SJSA1 (cell line): ENCODE measurements at regions not wholly inside any gene's neighbourhood (a gene's known extent, or its start where the extent isn't known, plus 50 kb on each side); places are given as distances from the start of the nearest gene placed in this dataset.

Source experiments
- DNase-seq, 2 experiments: peaks; one replicate each; pipeline ENCODE4 v3.0.0-alpha.2; 2015 to 2020; ENCODE audit warnings: low spot score in 2 of 2, low read depth in 1 of 2
- H3K27ac ChIP-seq: fragments of 250-450 bp; sonication (Bioruptor Pico); 2 replicates; pipeline ENCODE4 v1.5.1; 2020; ENCODE audit warnings: mild to moderate bottlenecking, moderate library complexity
- H3K27me3 ChIP-seq: fragments of 250-450 bp; sonication (Bioruptor Pico); replicated peaks from 2 replicates; pipeline ENCODE4 v1.5.1; 2020; ENCODE audit warnings: mild to moderate bottlenecking, moderate library complexity
- H3K36me3 ChIP-seq: fragments of 250-450 bp; sonication (Bioruptor Pico); 2 replicates; pipeline ENCODE4 v1.5.1; 2020; ENCODE audit warnings: mild to moderate bottlenecking
- H3K4me1 ChIP-seq: fragments of 250-450 bp; sonication (Bioruptor Pico); replicated peaks from 2 replicates; pipeline ENCODE4 v1.6.1; 2021; ENCODE audit warnings: mild to moderate bottlenecking
- H3K4me3 ChIP-seq: fragments of 250-450 bp; sonication (Bioruptor Pico); 2 replicates; pipeline ENCODE4 v1.5.1; 2020; ENCODE audit warnings: mild to moderate bottlenecking
- H3K9me3 ChIP-seq: fragments of 250-450 bp; sonication (Bioruptor Pico); replicated peaks from 2 replicates; pipeline ENCODE4 v1.5.1; 2020; ENCODE audit warnings: mild to moderate bottlenecking

DNA sequence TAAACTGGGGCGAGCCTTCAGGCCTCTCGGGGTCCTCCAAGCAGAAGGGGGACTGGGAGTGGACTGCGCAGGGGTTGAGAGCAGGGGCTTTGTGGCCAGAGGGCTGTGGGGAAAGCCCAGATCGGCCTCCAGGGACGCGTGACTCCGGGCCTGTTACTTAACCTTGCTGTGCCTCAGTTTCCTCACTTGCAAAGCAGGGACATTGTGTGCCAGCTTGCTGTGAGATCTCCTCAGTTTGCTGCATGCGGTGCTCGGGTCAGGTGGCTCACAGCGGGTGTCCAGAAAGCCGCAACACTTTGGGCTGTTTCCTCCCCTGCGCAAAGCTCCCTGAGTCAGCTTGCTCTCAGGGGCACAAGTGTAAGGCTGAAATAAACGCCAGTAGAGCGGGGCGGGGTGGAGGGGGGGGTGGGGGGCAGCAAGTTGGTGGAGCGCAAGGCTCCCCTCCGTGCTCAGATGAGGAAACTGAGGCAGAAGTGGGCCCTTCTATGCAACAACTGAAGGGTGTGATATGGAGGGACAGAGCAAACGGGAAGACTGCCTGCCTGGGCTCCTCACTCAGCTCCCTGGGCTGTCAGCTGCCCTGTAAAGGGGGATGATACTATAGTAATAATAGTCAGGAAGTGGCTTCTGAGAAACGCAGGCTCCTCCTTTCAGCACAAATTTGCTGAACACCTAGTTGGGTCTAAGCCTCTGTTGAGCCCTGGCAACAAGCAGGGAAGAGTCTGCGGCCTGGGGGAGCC is 101.0 kb downstream of the HMX1 start:
- Histone ChIP-seq H3K4me3 (no peak overlapping the region), H3K9me3 (no peaks in the 10 kb centered on the region), H3K36me3 (no peaks in the 10 kb centered on the region), H3K27me3 (no peaks in the 10 kb centered on the region), H3K27ac (no peak overlapping the region), H3K4me1 (no peaks in the 10 kb centered on the region)
- DNase-seq, result no peak

DNA sequence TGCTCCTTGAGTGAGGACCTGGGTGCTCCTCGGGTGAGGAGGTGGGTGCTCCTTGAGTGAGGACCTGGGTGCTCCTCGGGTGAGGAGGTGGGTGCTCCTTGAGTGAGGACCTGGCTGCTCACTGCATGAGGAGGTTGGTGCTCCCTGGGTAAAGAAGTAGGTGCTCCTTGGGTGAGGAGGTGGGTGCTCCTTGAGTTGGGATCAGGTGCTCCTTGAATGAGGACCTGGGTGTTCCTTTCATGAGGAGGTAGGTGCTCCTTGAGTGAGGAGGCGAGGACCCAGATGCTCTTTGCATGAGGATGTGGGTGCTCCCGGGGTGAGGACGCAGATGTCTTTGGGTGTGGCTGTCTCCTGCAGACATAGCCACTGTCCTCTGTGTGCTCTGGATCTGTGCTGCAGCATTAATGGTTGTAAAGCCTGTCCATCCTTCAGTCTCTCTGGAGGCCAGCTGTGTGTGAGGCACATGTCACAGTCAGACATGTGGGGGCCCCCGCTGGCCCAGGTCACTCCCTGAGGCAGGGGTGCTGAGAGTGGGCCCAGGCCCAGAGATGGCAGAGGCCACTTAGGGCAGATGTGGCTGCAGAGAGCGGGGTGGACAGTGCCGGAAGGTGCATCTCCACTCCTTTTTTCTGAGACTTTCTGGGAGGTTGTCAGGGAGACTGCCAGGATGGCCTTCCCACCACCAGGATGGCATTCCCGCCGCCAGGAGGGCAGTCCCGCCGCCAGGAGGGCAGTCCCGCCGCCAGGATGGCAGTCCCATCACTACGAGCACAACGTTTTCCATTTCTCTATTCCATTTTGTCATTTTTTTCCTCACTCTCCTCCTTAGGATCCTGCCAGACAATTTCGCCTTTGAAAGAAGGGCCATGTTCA is 101.8 kb downstream of the HMX1 start:
- H3K27me3 ChIP-seq, result no peaks in the 10 kb centered on the region

DNA sequence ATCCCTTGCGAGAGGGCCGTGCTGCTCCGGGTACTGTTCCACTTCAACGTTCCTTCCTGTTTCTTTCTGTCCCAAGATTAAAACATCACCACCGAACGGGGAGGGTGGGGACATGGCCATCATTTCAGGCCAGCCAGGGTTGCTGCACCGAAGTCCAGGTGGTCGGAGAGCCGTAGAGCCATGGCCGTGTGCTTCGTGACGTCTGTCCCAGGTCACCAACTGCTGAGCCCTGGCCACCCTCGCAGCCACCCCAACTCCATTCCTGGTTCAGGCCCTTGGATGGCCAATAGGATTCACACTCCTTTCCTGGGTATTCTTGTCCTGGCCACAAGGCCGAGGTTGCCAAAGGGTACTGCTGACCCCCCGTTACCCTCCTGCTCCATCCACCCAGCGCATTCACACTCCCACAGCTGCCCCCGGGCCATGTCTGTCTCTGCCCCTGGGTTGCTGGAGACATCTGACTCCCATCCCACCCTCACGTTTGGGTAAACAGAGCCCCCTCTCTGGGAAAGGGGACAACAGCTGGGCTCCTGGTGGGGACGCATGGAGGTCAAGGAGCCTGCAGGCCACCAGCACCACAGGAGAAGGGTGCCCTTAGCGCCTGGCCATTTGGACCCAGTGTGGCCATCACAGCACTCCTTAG is 103.2 kb downstream of the HMX1 start:
- no peak for DNase-seq
- Histone ChIP-seq H3K36me3 (no peaks in the 10 kb centered on the region), H3K27me3 (no peaks in the 10 kb centered on the region), H3K9me3 (no peaks in the 10 kb centered on the region), H3K4me3 (no peak overlapping the region), H3K27ac (no peak overlapping the region), H3K4me1 (no peaks in the 10 kb centered on the region)

More for the DNA sequence above, 101.8 kb downstream of the HMX1 start:
- DNase-seq, result no peak
- H3K4me3 ChIP-seq, result no peak overlapping the region
- H3K27ac ChIP-seq, result no peak overlapping the region
- no peaks in the 10 kb centered on the region for H3K36me3 ChIP-seq
- H3K4me1 ChIP-seq, result no peaks in the 10 kb centered on the region
- no peaks in the 10 kb centered on the region for H3K9me3 ChIP-seq

DNA sequence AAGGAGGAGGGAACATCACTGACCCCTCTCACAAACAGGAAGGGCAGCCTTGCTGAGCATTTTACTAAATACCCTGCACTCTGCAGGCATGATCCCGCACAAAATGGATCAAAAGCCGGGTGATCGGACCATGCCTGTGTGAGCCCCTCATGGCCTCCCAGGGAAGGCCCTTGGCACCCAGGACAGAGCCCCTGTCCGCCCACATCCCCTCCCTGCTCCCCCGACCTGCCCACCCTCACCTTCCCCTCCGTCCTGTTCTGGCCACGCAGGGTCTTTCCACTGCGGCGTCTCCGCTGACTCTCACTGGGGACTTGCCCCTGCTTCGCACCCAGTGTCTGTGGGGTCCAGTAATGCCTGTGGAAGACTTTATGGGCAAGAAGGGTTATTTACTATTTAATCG is 105.0 kb downstream of the HMX1 start:
- no peaks in the 10 kb centered on the region for H3K9me3 ChIP-seq
- no peaks in the 10 kb centered on the region for H3K36me3 ChIP-seq
- DNase-seq, result no peak
- no peaks in the 10 kb centered on the region for H3K27me3 ChIP-seq
- H3K4me1 ChIP-seq, result no peaks in the 10 kb centered on the region
- no peak overlapping the region for H3K27ac ChIP-seq
- no peak overlapping the region for H3K4me3 ChIP-seq

DNA sequence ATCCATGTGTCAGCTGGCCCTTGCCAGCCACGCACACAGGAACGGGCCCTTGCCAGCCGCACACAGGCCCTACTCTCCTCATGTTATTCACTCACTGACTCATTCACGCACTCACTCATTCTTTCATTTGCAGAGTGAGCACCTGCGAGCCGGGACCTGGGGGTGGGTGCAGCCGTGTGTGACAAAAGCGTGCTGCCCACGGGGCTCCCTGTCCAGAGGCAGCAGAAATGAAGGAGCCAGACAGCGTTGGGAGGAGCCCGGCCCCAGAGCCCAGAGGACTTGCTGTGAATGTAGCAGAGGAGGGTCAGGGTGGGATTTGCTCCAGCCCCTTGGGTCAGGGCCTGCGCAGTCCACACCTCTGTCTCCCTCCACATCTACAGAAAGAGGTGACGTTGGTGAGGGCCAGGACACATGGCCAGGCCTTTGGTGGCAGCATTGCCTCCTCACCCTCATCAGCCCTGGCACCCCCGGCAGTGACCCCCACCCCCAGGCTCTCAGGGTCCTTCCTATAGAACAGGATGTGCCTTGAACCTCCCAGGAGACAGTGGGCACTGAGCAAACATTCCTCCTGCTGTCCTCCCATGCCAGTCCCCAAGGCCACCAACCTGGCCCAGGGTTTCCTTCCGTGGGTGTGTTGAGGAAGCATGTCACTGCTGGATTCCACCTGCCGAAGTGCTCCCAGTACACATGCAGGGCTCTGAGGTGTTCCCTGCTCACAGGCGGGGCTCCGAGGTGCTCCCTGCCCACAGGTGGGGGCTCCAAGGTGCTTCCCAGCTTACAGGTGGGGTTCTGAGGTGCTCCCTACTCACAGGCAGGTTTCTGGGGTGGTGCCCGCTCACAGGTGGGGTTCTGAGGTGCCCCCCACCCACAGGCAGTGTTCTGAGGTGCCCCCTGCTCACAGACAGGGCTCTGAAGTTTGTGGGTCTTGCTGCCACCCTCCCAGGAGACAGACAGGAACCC is 105.7 kb downstream of the HMX1 start:
- Histone ChIP-seq H3K36me3 (no peaks in the 10 kb centered on the region), H3K27ac (no peak overlapping the region), H3K4me3 (no peak overlapping the region), H3K9me3 (no peaks in the 10 kb centered on the region), H3K4me1 (no peaks in the 10 kb centered on the region), H3K27me3 (no peaks in the 10 kb centered on the region)
- DNase-seq, result no peak

DNA sequence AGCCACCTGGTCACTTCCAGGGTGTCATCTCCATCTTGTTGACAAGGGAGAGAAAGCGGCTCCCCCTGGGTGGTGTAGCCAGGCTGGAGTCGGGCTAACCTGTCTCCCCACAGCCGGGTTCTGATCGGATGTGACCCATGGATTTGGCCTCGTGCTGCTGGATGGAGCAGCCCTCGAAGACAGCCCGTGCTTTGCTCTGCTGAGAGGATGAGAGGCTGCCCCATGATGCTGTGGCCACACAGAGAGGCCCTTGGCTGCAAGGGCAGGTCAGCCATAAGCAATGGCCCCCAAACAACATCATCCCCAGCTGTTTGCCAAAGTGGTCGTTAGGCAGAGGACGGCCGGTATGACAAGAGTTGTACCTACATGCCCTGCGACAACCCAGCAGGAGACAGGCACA is 106.6 kb downstream of the HMX1 start:
- H3K9me3 ChIP-seq, result no peaks in the 10 kb centered on the region
- no peak for DNase-seq

DNA sequence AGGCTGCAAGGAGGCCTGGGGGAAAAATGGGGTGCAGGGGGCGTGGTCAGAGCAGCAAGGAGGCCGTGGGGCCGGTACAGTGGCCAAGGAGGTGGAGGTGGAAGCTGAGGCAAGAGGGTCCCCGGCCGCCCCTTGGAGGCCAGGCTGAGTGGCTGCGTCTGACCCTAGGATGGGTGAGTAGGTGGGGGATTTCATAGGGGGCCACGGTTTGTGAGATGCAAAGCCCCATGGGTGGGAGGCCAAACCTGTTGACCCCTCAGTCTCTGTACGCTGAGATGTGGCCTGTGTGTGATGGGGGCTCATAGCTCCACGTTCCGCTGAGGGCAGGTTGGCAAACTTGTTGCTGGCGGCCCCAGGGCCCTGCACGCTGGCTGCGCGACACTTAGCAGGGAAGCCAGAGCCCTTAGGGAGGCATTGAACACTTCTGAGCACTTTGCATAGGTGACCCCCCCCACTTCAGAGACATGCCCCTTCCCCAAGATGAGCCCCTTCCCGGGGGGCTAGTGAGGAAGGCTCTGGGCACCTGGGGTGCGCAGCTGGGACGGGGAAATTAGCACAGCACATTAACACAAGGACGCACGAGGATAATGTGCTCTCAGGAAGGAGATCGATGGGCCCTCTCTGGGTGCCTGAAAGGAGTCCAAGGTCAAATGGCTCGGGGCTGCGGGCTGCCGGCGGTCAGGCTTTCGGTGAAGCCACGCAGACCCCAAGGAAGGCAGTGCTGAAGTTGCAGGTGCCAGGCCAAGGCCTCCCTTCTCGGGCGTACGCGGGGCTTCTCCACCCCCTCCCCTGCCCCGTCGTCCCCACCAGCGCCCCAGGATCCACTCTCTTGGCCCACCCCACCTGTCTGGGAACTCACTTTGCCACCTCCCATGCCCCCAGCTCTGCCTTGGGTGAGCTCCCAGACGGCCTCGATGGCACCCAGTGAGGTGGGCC is 107.4 kb downstream of the HMX1 start:
- Histone ChIP-seq H3K36me3 (no peaks in the 10 kb centered on the region), H3K4me1 (no peaks in the 10 kb centered on the region), H3K27me3 (no peaks in the 10 kb centered on the region), H3K9me3 (no peaks in the 10 kb centered on the region), H3K27ac (no peak overlapping the region), H3K4me3 (no peak overlapping the region)
- no peak for DNase-seq

More for the DNA sequence above, 106.6 kb downstream of the HMX1 start:
- no peak overlapping the region for H3K27ac ChIP-seq
- no peak overlapping the region for H3K4me3 ChIP-seq
- H3K27me3 ChIP-seq, result no peaks in the 10 kb centered on the region
- no peaks in the 10 kb centered on the region for H3K36me3 ChIP-seq
- no peaks in the 10 kb centered on the region for H3K4me1 ChIP-seq

DNA sequence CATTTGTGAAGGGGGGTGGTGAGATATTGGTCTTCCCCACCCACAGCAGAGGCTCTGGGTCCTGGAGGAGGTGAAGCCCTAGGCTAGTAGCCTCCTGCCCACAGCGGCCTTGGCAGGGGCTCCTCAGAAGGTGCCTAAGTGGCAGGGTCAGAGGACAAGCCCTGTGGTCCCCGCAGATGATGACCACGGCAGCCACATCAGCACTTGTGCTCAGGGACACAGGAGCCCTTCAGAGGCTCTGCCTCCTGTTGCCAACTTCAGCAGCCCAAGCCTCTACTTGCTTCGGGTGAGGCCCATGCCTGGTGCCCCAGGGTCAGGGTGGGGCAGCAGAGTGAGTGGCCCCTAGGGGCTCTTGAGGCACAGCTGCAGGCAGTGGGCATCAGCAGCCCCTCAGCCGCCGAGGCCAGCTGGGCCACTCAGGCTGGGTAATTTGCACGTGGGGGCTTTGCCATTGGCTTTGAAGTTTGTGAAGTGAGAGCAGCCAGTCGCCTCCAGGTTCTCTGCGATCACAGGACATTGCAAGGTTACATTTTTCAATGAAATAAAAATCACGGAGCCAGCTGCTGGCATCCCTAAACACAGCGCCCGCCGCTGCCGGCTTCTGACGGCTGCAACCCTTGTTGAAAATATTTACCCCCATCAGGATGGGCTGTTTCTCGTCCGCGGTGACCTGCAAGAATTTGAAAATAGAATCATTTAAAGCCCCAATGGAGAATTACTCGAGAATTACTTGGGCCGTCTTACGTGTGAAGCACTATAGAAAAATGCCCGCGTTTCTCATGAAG is 108.5 kb downstream of the HMX1 start:
- Histone ChIP-seq H3K27ac (no peak overlapping the region), H3K27me3 (no peaks in the 10 kb centered on the region), H3K9me3 (no peaks in the 10 kb centered on the region), H3K4me3 (no peak overlapping the region), H3K4me1 (no peaks in the 10 kb centered on the region), H3K36me3 (no peaks in the 10 kb centered on the region)
- no peak for DNase-seq

DNA sequence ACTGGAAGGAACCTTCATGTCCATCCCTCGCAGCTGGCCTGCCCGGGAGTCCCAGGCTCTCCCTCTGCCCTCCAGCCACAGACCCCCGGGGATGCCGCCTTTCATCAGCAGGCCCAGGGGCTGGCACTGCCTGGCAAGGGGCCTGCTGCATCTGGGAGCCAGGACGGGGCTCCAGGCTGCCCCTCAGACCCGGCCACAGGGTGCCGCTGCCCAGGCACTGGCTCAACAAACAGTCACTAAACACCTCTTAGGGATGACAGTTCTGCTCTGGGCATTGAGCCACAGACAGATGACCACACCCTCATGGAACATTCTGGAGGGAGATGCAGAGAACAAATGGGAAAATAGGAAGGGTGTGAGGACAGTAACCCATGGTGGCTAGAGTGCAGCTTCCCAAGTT is 109.3 kb downstream of the HMX1 start:
- Histone ChIP-seq H3K27me3 (no peaks in the 10 kb centered on the region), H3K9me3 (no peaks in the 10 kb centered on the region), H3K4me3 (no peak overlapping the region), H3K4me1 (no peaks in the 10 kb centered on the region), H3K36me3 (no peaks in the 10 kb centered on the region), H3K27ac (no peak overlapping the region)
- DNase-seq, result no peak

DNA sequence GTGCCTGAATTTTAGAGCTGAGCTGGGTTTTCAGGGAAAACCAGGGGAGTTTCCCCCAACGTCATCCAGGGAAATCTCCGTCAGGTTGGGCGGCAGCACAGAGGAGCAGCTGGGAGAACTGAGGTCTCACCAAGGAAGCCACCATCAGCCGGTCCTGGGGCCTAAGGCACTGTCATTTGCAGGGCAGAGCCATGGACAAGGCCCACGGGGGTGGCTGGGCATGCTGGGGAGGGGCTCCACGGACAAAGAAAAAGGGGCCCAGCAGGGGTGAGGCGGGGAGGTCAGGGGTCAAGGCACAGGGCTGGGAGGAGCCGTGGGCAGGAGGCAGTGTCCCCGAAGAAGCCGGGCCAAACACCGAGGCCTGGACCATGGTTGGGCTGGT is 109.8 kb downstream of the HMX1 start:
- Histone ChIP-seq H3K36me3 (no peaks in the 10 kb centered on the region), H3K4me3 (no peak overlapping the region), H3K27me3 (no peaks in the 10 kb centered on the region), H3K9me3 (no peaks in the 10 kb centered on the region), H3K4me1 (no peaks in the 10 kb centered on the region), H3K27ac (no peak overlapping the region)
- no peak for DNase-seq

DNA sequence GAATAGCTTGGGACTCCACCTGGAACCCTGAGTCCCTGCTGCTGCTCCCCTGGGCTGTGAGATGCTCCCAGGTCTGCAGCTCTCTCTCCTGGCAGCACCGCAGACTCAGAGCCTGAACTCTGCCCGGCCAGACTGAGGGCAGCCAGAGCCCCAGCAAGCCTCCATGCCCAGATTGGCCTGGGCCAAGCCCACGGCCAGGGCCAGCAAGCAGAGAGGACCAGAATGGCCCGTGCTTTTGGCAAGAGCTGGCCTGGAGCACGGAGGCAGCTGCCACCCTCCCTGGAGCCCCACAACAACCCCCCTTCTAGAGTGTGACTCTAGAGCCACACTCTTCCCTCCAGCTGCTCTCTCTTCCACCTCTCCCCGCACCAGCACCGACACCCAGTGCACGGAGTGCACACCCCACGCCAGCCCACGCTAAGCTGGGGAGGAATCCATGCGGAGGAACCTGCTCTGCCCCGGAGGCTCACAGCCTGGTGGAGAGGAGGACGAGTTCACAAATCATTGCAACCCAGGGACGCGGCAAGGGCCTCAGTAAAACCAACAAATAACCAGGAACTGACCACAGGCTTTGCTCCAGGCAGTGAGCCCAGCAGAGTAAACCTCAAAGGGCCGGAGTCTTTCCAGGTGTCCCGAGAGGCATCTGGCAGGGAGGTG is 110.3 kb downstream of the HMX1 start:
- Histone ChIP-seq H3K9me3 (no peaks in the 10 kb centered on the region), H3K4me1 (no peaks in the 10 kb centered on the region), H3K4me3 (no peak overlapping the region), H3K27ac (no peak overlapping the region), H3K36me3 (no peaks in the 10 kb centered on the region), H3K27me3 (no peaks in the 10 kb centered on the region)
- DNase-seq, result no peak
